GM19238 (cell line): ENCODE measurements at regions not wholly inside any gene's neighbourhood (a gene's known extent, or its start where the extent isn't known, plus 50 kb on each side); places are given as distances from the start of the nearest gene placed in this dataset.
"Not testable (repeated sequence)": the region's sequence is repeated elsewhere in the genome, so short reads cannot be mapped to it uniquely, and the experiment has no call there.

ENCODE experiments used
- DNase-seq: peaks from one replicate; pipeline ENCODE4 v3.0.0; 2011; ENCODE audit warnings: low spot score; ENCODE audit not compliant: insufficient read length

GRCh38 chr5:8770431-8770830 lies 775.4 kb downstream of the SEMA5A start:
- no peak for DNase-seq

GRCh38 chr5:8773046-8773615 lies 772.7 kb downstream of the SEMA5A start:
- no peak for DNase-seq

DNA sequence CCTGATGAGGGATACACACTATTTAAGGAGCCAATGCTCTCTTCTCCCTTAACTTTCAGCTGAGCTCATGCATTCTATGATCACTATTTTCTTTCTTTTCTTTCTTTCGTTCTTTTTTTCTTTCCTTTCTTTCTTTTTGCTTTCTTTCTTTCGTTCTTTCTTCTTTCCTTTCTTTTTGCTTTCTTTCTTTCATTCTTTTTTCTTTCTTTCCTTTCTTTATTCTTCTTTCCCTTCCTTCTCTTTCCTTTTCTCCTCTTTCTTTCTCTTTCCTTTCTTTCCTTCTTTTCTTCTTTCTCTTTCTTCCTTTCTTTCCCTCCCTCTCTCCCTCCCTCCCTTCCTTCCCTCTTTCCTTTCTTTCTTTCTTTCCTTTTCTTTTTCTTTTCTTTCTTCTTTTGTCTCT lies 761.2 kb downstream of the SEMA5A start:
- DNase-seq = no peak

GRCh38 chr5:8788246-8788645 lies 757.6 kb downstream of the SEMA5A start:
- no peak for DNase-seq

GRCh38 chr5:8805653-8806052 lies 740.2 kb downstream of the SEMA5A start:
- no peak for DNase-seq

GRCh38 chr5:8807636-8808035 lies 738.2 kb downstream of the SEMA5A start:
- no peak for DNase-seq

GRCh38 chr5:8811581-8811980 lies 734.3 kb downstream of the SEMA5A start:
- DNase-seq = no peak

DNA sequence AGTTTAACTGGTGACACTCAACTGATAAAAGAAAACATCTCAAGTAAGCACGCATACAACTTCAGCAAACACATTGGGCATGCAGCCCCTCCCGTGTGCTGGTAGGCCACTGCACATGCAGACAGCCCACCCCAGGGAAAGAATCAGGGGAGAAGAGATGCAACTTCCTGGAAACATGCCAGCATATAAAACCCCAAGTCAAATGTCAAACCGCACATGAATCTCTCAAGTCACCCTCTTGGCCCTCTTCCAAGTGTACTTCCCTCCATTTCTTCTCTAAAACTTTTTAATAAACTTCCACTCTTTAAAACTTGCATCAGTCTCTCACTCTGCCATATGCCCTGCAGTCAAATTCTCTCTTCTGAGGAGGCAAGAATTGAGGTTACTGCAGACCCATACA lies 732.7 kb downstream of the SEMA5A start:
- no peak for DNase-seq

DNA sequence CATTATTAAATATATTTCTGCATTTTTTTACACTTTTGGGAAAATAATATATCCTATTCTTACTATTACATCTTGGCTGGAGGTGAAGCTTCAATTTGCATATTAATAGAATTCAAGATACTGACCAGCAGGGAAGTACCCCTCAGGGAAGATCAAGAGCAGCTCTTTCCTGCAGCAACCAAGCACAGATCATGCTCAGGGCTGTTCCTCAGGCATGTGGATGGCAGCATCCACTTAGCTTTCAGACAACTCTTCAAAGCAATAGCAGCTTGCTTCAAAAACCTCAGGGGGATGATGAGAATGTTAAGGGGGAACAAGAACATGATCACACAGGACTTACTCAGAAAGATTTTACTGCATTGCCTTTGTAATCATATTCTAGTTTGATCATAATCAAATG lies 731.8 kb downstream of the SEMA5A start:
- no peak for DNase-seq

DNA sequence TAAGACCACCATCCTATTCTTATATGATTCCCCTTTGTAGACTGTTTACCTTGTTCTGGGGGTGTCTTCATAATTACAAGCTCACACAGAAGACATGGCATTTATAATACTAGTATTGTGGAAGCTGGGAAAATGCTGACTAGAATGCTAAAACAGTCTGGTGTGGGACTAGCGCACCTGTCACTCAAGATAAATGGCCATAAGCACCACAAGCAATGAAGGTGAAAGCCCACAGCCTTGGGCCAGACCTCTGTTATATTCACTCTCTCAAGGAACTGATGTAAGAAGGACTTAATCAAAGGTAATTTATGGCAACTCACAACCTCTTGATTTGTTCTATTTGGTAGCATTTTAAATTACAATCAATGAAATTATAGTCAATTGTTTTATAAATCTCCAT lies 721.5 kb downstream of the SEMA5A start:
- no peak for DNase-seq

- DNase-seq = no peak
Measured at GRCh38 chr5:8825139-8825757, 720.6 kb downstream of the SEMA5A start.

DNA sequence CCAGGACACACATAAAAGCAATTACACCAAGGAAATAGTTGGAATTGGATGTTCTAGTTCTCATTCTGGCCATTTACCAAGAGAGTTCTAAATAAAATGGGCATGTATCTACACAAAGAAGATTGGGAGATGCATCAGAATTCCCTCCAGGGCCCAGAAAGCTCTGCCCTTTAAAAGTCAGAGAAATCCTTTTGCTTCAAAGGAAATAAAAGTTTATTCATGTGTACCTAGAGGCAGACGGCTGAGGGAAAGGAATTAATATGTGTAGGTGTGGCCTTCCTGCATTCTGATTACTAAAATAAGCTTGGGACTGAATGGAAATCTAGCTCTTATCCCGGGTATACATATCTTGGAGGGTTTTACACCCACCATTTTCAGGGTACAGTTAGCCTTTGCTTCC lies 719.4 kb downstream of the SEMA5A start:
- DNase-seq = no peak

GRCh38 chr5:8827696-8828095 lies 718.2 kb downstream of the SEMA5A start:
- no peak for DNase-seq

GRCh38 chr5:8828596-8829322 lies 717.1 kb downstream of the SEMA5A start:
- no peak for DNase-seq

DNA sequence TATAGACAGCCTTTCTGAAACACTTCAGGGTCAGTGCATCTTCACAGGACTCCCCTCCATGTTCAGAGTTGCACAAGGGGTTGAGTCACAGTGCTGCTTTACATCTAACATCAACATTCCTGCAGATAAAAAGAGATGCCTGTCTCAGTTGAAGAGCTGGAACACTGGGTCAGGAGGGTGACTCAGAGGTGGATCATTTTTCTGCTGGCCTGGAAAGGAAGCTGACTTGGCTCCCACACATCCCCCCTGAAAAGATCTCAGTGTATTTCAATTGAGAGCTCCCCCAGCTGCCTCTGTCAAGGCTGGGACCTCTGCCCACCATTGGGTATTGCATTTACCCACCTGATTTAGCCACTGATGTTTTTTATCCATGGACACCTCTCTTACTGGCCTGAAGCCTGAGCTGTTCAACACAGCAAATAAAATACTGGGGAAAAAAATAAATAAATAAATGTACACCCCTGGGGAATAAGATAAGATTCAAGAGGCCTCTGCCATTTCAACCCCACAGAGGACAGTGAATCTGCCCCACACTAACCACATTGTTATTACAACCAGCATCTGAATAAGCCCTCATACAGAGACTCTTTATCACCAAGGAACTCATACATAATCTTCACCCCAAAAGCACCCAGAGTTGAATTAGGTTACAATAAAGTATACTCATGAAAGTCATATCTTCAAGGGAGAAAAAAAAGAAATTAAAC lies 716.4 kb downstream of the SEMA5A start:
- no peak for DNase-seq

DNA sequence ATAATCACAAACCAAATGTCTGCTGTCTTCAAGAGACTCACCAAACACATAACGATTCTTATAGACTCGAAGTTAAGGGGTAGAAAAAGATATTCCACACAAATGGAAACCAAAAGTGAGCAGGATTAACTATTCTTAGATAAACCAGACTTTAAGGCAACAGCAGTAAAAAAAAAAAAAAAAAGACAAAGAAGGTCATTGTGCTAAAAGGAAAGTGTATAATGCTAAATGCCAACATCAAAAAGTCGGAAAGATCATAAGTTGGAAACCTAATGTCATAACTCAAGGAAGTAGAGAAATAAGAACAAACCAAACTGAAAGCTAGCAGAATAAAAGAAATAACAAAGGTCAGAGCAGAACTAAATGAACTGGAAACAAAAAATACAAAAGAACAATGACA lies 714.6 kb downstream of the SEMA5A start:
- no peak for DNase-seq

DNA sequence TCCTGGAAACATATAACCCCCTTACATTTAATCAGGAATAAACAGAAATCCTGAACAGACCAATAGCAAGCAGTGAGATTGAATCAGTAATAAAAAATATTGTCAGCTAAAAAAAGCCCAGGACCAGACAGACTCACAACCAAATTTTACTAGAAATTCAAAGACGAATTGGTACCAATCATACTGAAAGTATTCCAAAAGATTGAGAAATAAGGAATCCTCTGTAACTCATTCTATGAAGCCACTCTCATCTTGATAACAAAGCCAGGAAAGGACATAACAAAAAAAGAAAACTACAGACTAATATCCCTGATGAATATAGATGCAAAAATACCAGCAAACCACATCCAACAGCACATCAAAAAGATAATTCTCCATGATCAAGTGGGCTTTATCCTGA lies 714.0 kb downstream of the SEMA5A start:
- DNase-seq = no peak

DNA sequence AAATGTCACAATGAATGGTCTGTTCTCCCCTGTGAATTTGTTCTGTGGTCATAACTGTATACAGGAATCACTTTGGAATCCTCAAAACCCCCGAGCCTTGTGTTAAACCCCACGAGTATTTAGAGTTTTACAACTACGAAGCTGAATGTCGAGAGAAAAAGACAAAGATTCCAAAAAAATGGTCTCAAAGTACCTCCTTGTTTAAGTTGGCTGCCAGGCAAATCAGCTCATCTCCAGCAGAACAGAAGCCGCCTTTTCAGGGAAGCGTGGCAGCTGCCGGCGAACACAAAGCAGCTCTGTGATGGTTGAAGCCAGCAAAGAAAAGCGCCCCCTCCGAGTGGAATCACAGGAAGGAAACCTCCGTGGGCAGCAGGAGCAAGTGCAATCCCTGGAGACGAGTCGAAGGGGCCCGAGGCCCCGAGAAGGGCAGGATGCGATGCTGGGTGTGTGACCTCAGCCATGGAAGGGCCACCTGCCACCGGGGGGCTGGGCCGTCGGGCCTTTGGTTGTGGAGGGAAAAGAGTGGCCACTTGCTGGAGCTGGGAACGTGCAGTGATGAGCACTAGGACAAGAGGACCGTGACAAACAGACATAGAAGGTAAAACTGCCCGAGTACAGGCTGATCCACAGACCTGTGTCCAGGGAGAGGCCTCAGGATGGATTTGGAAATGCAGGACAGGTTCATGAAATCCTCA lies 706.4 kb downstream of the SEMA5A start:
- no peak for DNase-seq

DNA sequence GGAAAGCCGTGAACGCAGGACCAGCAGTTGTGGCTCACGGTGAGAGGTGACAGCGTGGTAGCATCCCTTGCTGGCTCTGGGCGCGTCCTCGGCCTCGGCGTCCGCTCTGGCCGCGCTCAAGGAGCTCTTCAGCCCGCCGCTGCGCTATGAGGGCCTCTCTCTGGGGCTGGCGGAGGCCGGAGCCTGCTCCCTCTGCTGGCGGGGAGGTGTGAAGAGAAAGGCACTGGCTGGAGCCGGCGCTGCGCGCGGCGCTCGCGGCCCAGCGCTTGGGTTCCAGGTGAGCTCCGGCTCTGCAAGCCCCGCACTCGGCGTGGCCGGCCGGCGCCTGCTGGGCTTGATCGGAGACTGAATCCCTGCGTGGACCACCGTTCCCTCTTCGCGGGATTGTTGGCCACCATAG lies 705.6 kb downstream of the SEMA5A start:
- no peak for DNase-seq

- not testable (repeated sequence) for DNase-seq
Measured at GRCh38 chr5:8840746-8841145, 705.1 kb downstream of the SEMA5A start.

GRCh38 chr5:8842971-8843551 lies 702.8 kb downstream of the SEMA5A start:
- no peak for DNase-seq
